WTC11 (cell line): ENCODE measurements at regions not wholly inside any gene's neighbourhood (a gene's known extent, or its start where the extent isn't known, plus 50 kb on each side); places are given as distances from the start of the nearest gene placed in this dataset.

ENCODE experiments used
- CTCF ChIP-seq: fragments of 200-600 bp; IDR thresholded peaks from 2 replicates; pipeline ENCODE4 v1.8.0; 2022; ENCODE audit warnings: antibody characterized with exemption
- JUN ChIP-seq: sonication (generic); formaldehyde crosslinking; IDR thresholded peaks from 2 replicates; pipeline ENCODE4 v1.8.0; 2023; ENCODE audit warnings: mild to moderate bottlenecking, missing genetic modification reagents
- SP1 ChIP-seq: sonication (generic); formaldehyde crosslinking; conservative IDR thresholded peaks from 2 replicates; pipeline ENCODE4 v1.8.1; 2022; ENCODE audit warnings: missing genetic modification reagents
- TF ChIP-seq, protein P1 (sequence below): sonication (generic); formaldehyde crosslinking; IDR thresholded peaks from 2 replicates; pipeline ENCODE4 v1.8.1; 2022; ENCODE audit warnings: low read depth, mild to moderate bottlenecking, moderate library complexity, missing genetic modification reagents, borderline replicate concordance

DNA sequence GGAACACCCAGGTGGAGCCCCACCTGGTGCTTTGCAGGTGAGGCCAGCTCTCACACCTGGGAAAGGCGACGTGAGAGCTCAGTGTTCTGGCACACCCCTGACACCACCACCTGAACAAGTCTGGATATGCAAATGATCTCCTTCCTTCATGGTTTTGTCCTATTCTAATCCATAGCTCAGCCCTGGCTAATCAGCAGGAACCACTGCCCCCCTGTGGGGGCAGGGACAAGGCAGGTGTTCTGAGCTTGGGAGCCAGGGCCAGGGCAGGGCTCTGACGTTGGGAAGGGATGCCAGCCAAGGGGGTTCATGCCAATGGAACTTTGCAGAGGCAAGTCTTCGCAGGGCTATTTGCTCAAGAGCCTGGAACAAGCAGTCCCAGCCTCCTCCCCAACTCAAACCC, 144.2 kb downstream of the TRIM29 start:
- TF ChIP-seq, protein P1, sequence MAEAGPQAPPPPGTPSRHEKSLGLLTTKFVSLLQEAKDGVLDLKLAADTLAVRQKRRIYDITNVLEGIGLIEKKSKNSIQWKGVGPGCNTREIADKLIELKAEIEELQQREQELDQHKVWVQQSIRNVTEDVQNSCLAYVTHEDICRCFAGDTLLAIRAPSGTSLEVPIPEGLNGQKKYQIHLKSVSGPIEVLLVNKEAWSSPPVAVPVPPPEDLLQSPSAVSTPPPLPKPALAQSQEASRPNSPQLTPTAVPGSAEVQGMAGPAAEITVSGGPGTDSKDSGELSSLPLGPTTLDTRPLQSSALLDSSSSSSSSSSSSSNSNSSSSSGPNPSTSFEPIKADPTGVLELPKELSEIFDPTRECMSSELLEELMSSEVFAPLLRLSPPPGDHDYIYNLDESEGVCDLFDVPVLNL = no peak
- TF ChIP-seq JUN (CRISPR knock-in tag) = no peak
- TF ChIP-seq SP1 = no peak
- TF ChIP-seq CTCF = no peak
